Mononuclear cell (primary cell): ENCODE measurements at regions not wholly inside any gene's neighbourhood (a gene's known extent, or its start where the extent isn't known, plus 50 kb on each side); places are given as distances from the start of the nearest gene placed in this dataset.
"Not testable (repeated sequence)": the region's sequence is repeated elsewhere in the genome, so short reads cannot be mapped to it uniquely, and the experiment has no call there.

Source experiments
- H3K27me3 ChIP-seq: 2 replicates; pipeline ENCODE4 v1.6.0; 2011; ENCODE audit warnings: low read length, control low read depth; ENCODE audit not compliant: insufficient read depth
- H3K4me1 ChIP-seq: 2 replicates; pipeline ENCODE4 v1.5.1; 2011; ENCODE audit warnings: mild to moderate bottlenecking, low read length, control low read depth; ENCODE audit not compliant: insufficient read depth
- H3K4me3 ChIP-seq: 2 replicates; pipeline ENCODE4 v1.5.1; 2011; ENCODE audit warnings: mild to moderate bottlenecking, low read length, moderate library complexity
- H3K9me3 ChIP-seq: 2 replicates; pipeline ENCODE4 v1.5.1; 2011; ENCODE audit warnings: low read depth, mild to moderate bottlenecking, control low read depth, low read length

- H3K4me3 ChIP-seq: no peak overlapping the region
- H3K9me3 ChIP-seq: no peaks in the 10 kb centered on the region
- no peaks in the 10 kb centered on the region for H3K27me3 ChIP-seq
- peaks cover 8% of the 10 kb centered on the region for H3K4me1 ChIP-seq
These were observed 250.4 kb upstream of the JADE1 start for GRCh38 chr4:128558896-128559679.

GRCh38 chr4:128556756-128557155 lies 252.7 kb upstream of the JADE1 start:
- peaks cover 5% of the 10 kb centered on the region for H3K27me3 ChIP-seq
- H3K4me3 ChIP-seq: no peak overlapping the region
- no peaks in the 10 kb centered on the region for H3K9me3 ChIP-seq
- peaks cover 18% of the 10 kb centered on the region for H3K4me1 ChIP-seq

DNA sequence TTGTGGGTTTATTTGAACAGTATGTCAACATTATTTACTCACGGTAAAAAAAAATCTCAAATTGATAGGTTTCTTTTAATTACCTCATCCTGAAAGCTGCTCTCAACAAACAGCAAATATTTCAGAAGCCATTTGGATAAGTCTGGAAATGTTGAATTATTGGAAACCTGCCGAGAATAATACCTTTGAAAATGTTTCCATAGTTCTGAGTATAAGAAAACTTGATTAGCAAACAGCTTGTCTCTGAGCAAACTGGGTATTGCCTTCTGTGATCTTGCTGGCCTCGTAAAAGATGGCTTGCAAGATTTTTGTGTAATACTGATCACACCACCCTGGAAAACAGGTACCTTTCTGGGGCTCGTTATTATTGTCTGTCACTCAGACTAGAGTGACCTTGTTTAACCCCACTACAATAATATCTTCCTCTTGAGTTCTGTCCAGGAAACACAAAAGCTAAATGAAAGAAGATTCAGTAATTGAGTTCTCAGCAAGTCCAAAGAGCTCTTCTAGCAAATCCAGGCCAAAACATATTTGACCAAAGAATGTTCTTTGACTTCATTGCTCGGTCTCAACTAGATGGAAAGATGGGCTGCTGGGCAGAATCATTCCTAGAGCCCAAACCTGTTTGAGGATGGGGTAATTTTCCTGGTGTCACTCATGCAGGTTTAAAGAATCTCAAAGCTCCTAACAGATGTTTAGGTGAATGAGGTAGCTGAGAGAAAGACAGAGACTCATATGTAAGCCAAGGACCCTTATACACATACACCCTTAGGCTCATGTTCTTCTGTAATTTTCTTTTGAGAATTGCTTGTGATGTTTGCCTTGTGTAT lies 255.6 kb upstream of the JADE1 start:
- no peaks in the 10 kb centered on the region for H3K9me3 ChIP-seq
- peak overlapping the region; percentile 57 for H3K4me3 ChIP-seq
- peaks cover 5% of the 10 kb centered on the region for H3K27me3 ChIP-seq
- H3K4me1 ChIP-seq: peaks cover 12% of the 10 kb centered on the region

DNA sequence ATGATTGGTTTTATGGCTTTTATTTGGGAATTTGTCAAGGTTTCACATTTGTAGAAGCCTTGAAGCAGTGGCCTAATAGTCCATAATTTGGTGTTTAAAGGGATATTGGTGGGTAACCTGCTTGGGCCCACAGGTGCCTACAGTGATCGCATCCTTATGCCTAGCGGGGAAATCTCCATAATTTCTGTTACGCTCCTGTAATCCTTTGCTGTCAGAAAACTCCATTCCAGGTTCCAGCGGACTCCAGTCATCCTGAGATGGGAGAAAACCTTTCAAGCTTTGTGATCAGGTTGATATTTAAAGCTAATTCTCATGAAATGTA lies 257.0 kb upstream of the JADE1 start:
- H3K4me1 ChIP-seq: peaks cover 12% of the 10 kb centered on the region
- H3K27me3 ChIP-seq: peaks cover 5% of the 10 kb centered on the region
- no peak overlapping the region for H3K4me3 ChIP-seq
- no peaks in the 10 kb centered on the region for H3K9me3 ChIP-seq

- no peak overlapping the region for H3K4me3 ChIP-seq
- H3K9me3 ChIP-seq: no peaks in the 10 kb centered on the region
- peaks cover 12% of the 10 kb centered on the region for H3K4me1 ChIP-seq
- peaks cover 5% of the 10 kb centered on the region for H3K27me3 ChIP-seq
These were observed 258.2 kb upstream of the JADE1 start for GRCh38 chr4:128551280-128551679.

GRCh38 chr4:128550060-128550459 lies 259.4 kb upstream of the JADE1 start:
- Histone ChIP-seq H3K4me1 (peaks cover 12% of the 10 kb centered on the region), H3K27me3 (peaks cover 5% of the 10 kb centered on the region), H3K4me3 (no peak overlapping the region), H3K9me3 (no peaks in the 10 kb centered on the region)

- no peak overlapping the region for H3K4me3 ChIP-seq
- H3K9me3 ChIP-seq: no peaks in the 10 kb centered on the region
- H3K27me3 ChIP-seq: peaks cover 5% of the 10 kb centered on the region
- peaks cover 12% of the 10 kb centered on the region for H3K4me1 ChIP-seq
These were observed 259.9 kb upstream of the JADE1 start for GRCh38 chr4:128549636-128550035.

DNA sequence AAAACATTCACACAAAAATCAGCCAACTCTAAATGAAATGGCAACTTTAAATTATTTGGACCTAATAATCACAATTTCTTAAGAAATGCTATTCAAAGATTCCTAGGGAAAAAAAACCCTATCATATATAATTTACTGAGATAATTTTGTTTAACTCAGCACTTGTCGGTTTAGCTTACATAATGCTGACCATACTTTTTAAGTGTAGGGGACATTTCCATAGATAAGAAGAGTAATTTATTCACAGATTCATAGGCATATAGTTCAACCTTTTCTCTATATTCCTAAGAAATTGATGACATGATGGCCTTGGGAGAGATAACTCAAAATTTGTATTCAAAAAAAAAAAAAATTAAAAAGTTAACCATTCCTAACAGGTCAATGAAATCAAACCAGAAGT lies 260.8 kb upstream of the PGRMC2 start:
- Histone ChIP-seq H3K9me3 (no peaks in the 10 kb centered on the region), H3K27me3 (peaks cover 5% of the 10 kb centered on the region), H3K4me3 (no peak overlapping the region), H3K4me1 (peaks cover 4% of the 10 kb centered on the region)

- Histone ChIP-seq H3K27me3 (no peaks in the 10 kb centered on the region), H3K4me1 (no peaks in the 10 kb centered on the region), H3K4me3 (no peak overlapping the region), H3K9me3 (no peaks in the 10 kb centered on the region)
These were observed 256.7 kb upstream of the PGRMC2 start for GRCh38 chr4:128544272-128544671.

- no peaks in the 10 kb centered on the region for H3K27me3 ChIP-seq
- H3K9me3 ChIP-seq: no peaks in the 10 kb centered on the region
- no peaks in the 10 kb centered on the region for H3K4me1 ChIP-seq
- H3K4me3 ChIP-seq: no peak overlapping the region
These were observed 256.1 kb upstream of the PGRMC2 start for GRCh38 chr4:128543696-128544095.

DNA sequence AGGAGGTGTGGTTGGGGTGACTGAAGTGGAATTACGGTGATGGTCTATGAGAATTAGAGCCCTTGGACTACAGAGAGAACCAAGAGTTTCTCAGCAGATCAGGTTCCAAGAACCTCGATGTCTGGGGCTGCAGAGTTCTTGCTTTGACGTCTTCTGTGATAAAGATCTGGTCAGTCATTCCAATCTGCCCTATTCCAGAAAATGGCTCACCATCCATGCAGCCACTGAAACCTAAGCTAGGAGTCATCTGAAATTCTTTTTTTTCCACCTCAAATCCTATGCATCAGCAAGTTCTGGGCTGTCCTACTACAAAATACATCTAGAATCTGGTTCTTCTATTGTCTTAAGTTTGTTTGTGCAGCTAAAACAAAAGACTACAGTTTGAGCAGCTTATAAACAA lies 254.4 kb upstream of the PGRMC2 start:
- Histone ChIP-seq H3K4me1 (no peaks in the 10 kb centered on the region), H3K27me3 (no peaks in the 10 kb centered on the region), H3K4me3 (no peak overlapping the region), H3K9me3 (no peaks in the 10 kb centered on the region)

GRCh38 chr4:128540122-128540521 lies 252.5 kb upstream of the PGRMC2 start:
- H3K4me3 ChIP-seq: no peak overlapping the region
- H3K4me1 ChIP-seq: no peaks in the 10 kb centered on the region
- H3K27me3 ChIP-seq: no peaks in the 10 kb centered on the region
- H3K9me3 ChIP-seq: no peaks in the 10 kb centered on the region

- H3K4me3 ChIP-seq: no peak overlapping the region
- no peaks in the 10 kb centered on the region for H3K9me3 ChIP-seq
- H3K27me3 ChIP-seq: no peaks in the 10 kb centered on the region
- no peaks in the 10 kb centered on the region for H3K4me1 ChIP-seq
These were observed 250.7 kb upstream of the PGRMC2 start for GRCh38 chr4:128538111-128538882.

GRCh38 chr4:128536746-128537145 lies 249.1 kb upstream of the PGRMC2 start:
- no peak overlapping the region for H3K4me3 ChIP-seq
- no peaks in the 10 kb centered on the region for H3K4me1 ChIP-seq
- H3K9me3 ChIP-seq: no peaks in the 10 kb centered on the region
- H3K27me3 ChIP-seq: no peaks in the 10 kb centered on the region

DNA sequence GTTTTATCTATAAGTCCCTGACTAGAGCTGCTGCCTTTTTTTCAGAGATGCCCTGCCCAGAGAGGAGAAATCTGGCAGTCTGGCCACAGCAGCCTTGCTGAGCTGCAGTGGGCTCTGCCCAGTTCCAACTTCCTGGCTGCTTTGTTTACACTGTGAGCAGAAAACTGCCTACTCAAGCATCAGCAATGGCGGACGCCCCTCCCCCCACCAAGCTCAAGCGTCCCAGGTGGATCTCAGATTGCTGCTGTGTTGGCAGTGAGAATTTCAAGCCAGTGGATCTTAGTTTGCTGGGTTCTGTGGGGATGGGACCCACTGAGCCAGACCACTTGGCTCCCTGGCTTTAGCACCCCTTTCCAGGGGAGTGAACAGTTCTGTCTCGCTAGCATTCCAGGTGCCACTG lies 247.9 kb upstream of the PGRMC2 start:
- H3K4me1 ChIP-seq, H3K27me3 ChIP-seq, H3K9me3 ChIP-seq, H3K4me3 ChIP-seq: not testable (repeated sequence)
